ENCODE measurements at regions not wholly inside any gene's neighbourhood (a gene's known extent, or its start where the extent isn't known, plus 50 kb on each side); places are given as distances from the start of the nearest gene placed in this dataset.
"Not testable (repeated sequence)": the region's sequence is repeated elsewhere in the genome, so short reads cannot be mapped to it uniquely, and the experiment has no call there.

- no peak overlapping the region for H3K4me3 ChIP-seq (ENCODE audit: low read depth, low read length)
- TF ChIP-seq CTCF (IDR thresholded peaks at IDR 0.05; ENCODE audit: insufficient read depth, low read depth, low read length): no peak
- DNase-seq (ENCODE audit: low read depth): no peak
Measured at GRCh38 chr14:105660816-105661531, 134.6 kb downstream of the TMEM121 start.

- DNase-seq (ENCODE audit: low read depth); H3K4me3 ChIP-seq (ENCODE audit: low read depth, low read length): not testable (repeated sequence)
Measured at GRCh38 chr14:105662043-105662442, 135.7 kb downstream of the TMEM121 start.

GRCh38 chr14:105662592-105662991 is 136.2 kb downstream of the TMEM121 start:
- H3K4me3 ChIP-seq (ENCODE audit: low read depth, low read length); DNase-seq (ENCODE audit: low read depth): not testable (repeated sequence)

GRCh38 chr14:105663323-105663722 is 136.9 kb downstream of the TMEM121 start:
- H3K4me3 ChIP-seq (ENCODE audit: low read depth, low read length); DNase-seq (ENCODE audit: low read depth): not testable (repeated sequence)

- DNase-seq (ENCODE audit: low read depth); H3K4me3 ChIP-seq (ENCODE audit: low read depth, low read length): not testable (repeated sequence)
Measured at GRCh38 chr14:105663818-105664596, 137.6 kb downstream of the TMEM121 start.

GRCh38 chr14:105664691-105665090 is 138.3 kb downstream of the TMEM121 start:
- no peak for TF ChIP-seq CTCF (IDR thresholded peaks at IDR 0.05; ENCODE audit: insufficient read depth, low read depth, low read length)
- no peak for DNase-seq (ENCODE audit: low read depth)
- no peak overlapping the region for H3K4me3 ChIP-seq (ENCODE audit: low read depth, low read length)

GRCh38 chr14:105665247-105665950 is 139.0 kb downstream of the TMEM121 start:
- no peak for DNase-seq (ENCODE audit: low read depth)
- TF ChIP-seq CTCF (IDR thresholded peaks at IDR 0.05; ENCODE audit: insufficient read depth, low read depth, low read length): no peak
- no peak overlapping the region for H3K4me3 ChIP-seq (ENCODE audit: low read depth, low read length)

GRCh38 chr14:105665951-105666277 is 139.5 kb downstream of the TMEM121 start:
- H3K4me3 ChIP-seq (ENCODE audit: low read depth, low read length): no peak overlapping the region
- TF ChIP-seq CTCF (IDR thresholded peaks at IDR 0.05; ENCODE audit: insufficient read depth, low read depth, low read length): no peak
- no peak for DNase-seq (ENCODE audit: low read depth)

- TF ChIP-seq CTCF (IDR thresholded peaks at IDR 0.05; ENCODE audit: insufficient read depth, low read depth, low read length): no peak
- no peak for DNase-seq (ENCODE audit: low read depth)
- H3K4me3 ChIP-seq (ENCODE audit: low read depth, low read length): no peak overlapping the region
Measured at GRCh38 chr14:105666420-105666819, 140.0 kb downstream of the TMEM121 start.

- not testable (repeated sequence) for H3K4me3 ChIP-seq (ENCODE audit: low read depth, low read length); DNase-seq (ENCODE audit: low read depth)
Measured at GRCh38 chr14:105666991-105667662, 140.7 kb downstream of the TMEM121 start.

GRCh38 chr14:105667663-105668020 is 141.3 kb downstream of the TMEM121 start:
- H3K4me3 ChIP-seq (ENCODE audit: low read depth, low read length); DNase-seq (ENCODE audit: low read depth): not testable (repeated sequence)

- H3K4me3 ChIP-seq (ENCODE audit: low read depth, low read length); DNase-seq (ENCODE audit: low read depth): not testable (repeated sequence)
Measured at GRCh38 chr14:105668021-105668420, 141.6 kb downstream of the TMEM121 start.

All from fibroblast of villous mesenchyme (primary cell).